ENCODE measurements at regions not wholly inside any gene's neighbourhood (a gene's known extent, or its start where the extent isn't known, plus 50 kb on each side); places are given as distances from the start of the nearest gene placed in this dataset.

- DNase-seq (ENCODE audit: low spot score in 2 of 2), result no peak
- no peaks in the 10 kb centered on the region; the same call in 1 of the 2 replicates for H3K4me1 ChIP-seq
- no peaks in the 10 kb centered on the region for H3K36me3 ChIP-seq (replicated peaks)
- no peak overlapping the region for H3K4me3 ChIP-seq
- H3K27me3 ChIP-seq (ENCODE audit: low read depth), result no peaks in the 10 kb centered on the region
- no peaks in the 10 kb centered on the region for H3K9me3 ChIP-seq
- in situ Hi-C loops (cut with MboI; ENCODE audit: low sequenced_read_pairs), result loop anchor here (10.0 kb wide), 1 partner anchor 172 kb away; the partner anchor contains the start of gene RNASET2
These were observed 155.5 kb upstream of the RPS6KA2 start for GRCh38 chr6:166782520-166782919.

- no peaks in the 10 kb centered on the region for H3K9me3 ChIP-seq
- H3K36me3 ChIP-seq (replicated peaks), result no peaks in the 10 kb centered on the region
- no peak overlapping the region for H3K4me3 ChIP-seq
- H3K27me3 ChIP-seq (ENCODE audit: low read depth), result no peaks in the 10 kb centered on the region
- no peak for DNase-seq (ENCODE audit: low spot score in 2 of 2)
- in situ Hi-C loops (cut with MboI; ENCODE audit: low sequenced_read_pairs), result loop anchor here (10.0 kb wide), 1 partner anchor 173 kb away; the partner anchor contains the start of gene RNASET2
- H3K4me1 ChIP-seq, result no peaks in the 10 kb centered on the region; the same call in 1 of the 2 replicates
These were observed 154.3 kb upstream of the RPS6KA2 start for GRCh38 chr6:166781331-166781730.

- Histone ChIP-seq H3K36me3 (replicated peaks) (no peaks in the 10 kb centered on the region), H3K4me3 (no peak overlapping the region), H3K9me3 (no peaks in the 10 kb centered on the region), H3K4me1 (no peaks in the 10 kb centered on the region; the same call in 1 of the 2 replicates), H3K27me3 (ENCODE audit: low read depth) (no peaks in the 10 kb centered on the region)
- in situ Hi-C loops (cut with MboI; ENCODE audit: low sequenced_read_pairs), result loop anchor here (10.0 kb wide), 2 partner anchors 175 to 355 kb away; partner anchors contain the start of gene RNASET2
- DNase-seq (ENCODE audit: low spot score in 2 of 2), result no peak
These were observed 153.1 kb upstream of the RPS6KA2 start for GRCh38 chr6:166779963-166780683.

- in situ Hi-C loops (cut with MboI; ENCODE audit: low sequenced_read_pairs), result loop anchor here (10.0 kb wide), 1 partner anchor 355 kb away; no protein-coding TSS in a partner anchor
- Histone ChIP-seq H3K4me3 (no peak overlapping the region), H3K36me3 (replicated peaks) (no peaks in the 10 kb centered on the region), H3K4me1 (no peaks in the 10 kb centered on the region; the same call in 1 of the 2 replicates), H3K27me3 (ENCODE audit: low read depth) (no peaks in the 10 kb centered on the region), H3K9me3 (no peaks in the 10 kb centered on the region)
- DNase-seq (ENCODE audit: low spot score in 2 of 2), result no peak
These were observed 152.3 kb upstream of the RPS6KA2 start for GRCh38 chr6:166779381-166779780.

- no peaks in the 10 kb centered on the region for H3K27me3 ChIP-seq (ENCODE audit: low read depth)
- H3K36me3 ChIP-seq (replicated peaks), result no peaks in the 10 kb centered on the region
- no peak overlapping the region for H3K4me3 ChIP-seq
- no peaks in the 10 kb centered on the region for H3K9me3 ChIP-seq
- no peaks in the 10 kb centered on the region; the same call in 1 of the 2 replicates for H3K4me1 ChIP-seq
- in situ Hi-C loops (cut with MboI; ENCODE audit: low sequenced_read_pairs), result loop anchor here (10.0 kb wide), 1 partner anchor 356 kb away; no protein-coding TSS in a partner anchor
- DNase-seq (ENCODE audit: low spot score in 2 of 2), result no peak
These were observed 151.7 kb upstream of the RPS6KA2 start for GRCh38 chr6:166778776-166779175.

- H3K27me3 ChIP-seq (ENCODE audit: low read depth), result no peaks in the 10 kb centered on the region
- H3K4me1 ChIP-seq, result no peaks in the 10 kb centered on the region; the same call in 1 of the 2 replicates
- no peak for DNase-seq (ENCODE audit: low spot score in 2 of 2)
- no peak overlapping the region for H3K4me3 ChIP-seq
- H3K9me3 ChIP-seq, result no peaks in the 10 kb centered on the region
- no peaks in the 10 kb centered on the region for H3K36me3 ChIP-seq (replicated peaks)
- in situ Hi-C loops (cut with MboI; ENCODE audit: low sequenced_read_pairs), result loop anchor here (10.0 kb wide), 1 partner anchor 357 kb away; no protein-coding TSS in a partner anchor
These were observed 151.0 kb upstream of the RPS6KA2 start for GRCh38 chr6:166778046-166778445.

GRCh38 chr6:166777096-166777630, 150.1 kb upstream of the RPS6KA2 start:
- no peak for DNase-seq (ENCODE audit: low spot score in 2 of 2)
- Histone ChIP-seq H3K9me3 (no peaks in the 10 kb centered on the region), H3K27me3 (ENCODE audit: low read depth) (no peaks in the 10 kb centered on the region), H3K4me3 (no peak overlapping the region), H3K4me1 (no peaks in the 10 kb centered on the region; the same call in 1 of the 2 replicates), H3K36me3 (replicated peaks) (no peaks in the 10 kb centered on the region)
- in situ Hi-C loops (cut with MboI; ENCODE audit: low sequenced_read_pairs), result loop anchor here (10.0 kb wide), 1 partner anchor 358 kb away; no protein-coding TSS in a partner anchor

GRCh38 chr6:166776571-166776970, 149.5 kb upstream of the RPS6KA2 start:
- Histone ChIP-seq H3K27me3 (ENCODE audit: low read depth) (no peaks in the 10 kb centered on the region), H3K4me1 (no peaks in the 10 kb centered on the region; the same call in 1 of the 2 replicates), H3K4me3 (no peak overlapping the region), H3K9me3 (no peaks in the 10 kb centered on the region), H3K36me3 (replicated peaks) (no peaks in the 10 kb centered on the region)
- no peak for DNase-seq (ENCODE audit: low spot score in 2 of 2)
- in situ Hi-C loops (cut with MboI; ENCODE audit: low sequenced_read_pairs), result loop anchor here (10.0 kb wide), 1 partner anchor 358 kb away; no protein-coding TSS in a partner anchor

GRCh38 chr6:166775923-166776220, 148.8 kb upstream of the RPS6KA2 start:
- Histone ChIP-seq H3K4me1 (no peaks in the 10 kb centered on the region; the same call in 1 of the 2 replicates), H3K4me3 (no peak overlapping the region), H3K27me3 (ENCODE audit: low read depth) (no peaks in the 10 kb centered on the region), H3K36me3 (replicated peaks) (no peaks in the 10 kb centered on the region), H3K9me3 (no peaks in the 10 kb centered on the region)
- no peak for DNase-seq (ENCODE audit: low spot score in 2 of 2)
- in situ Hi-C loops (cut with MboI; ENCODE audit: low sequenced_read_pairs), result loop anchor here (10.0 kb wide), 1 partner anchor 359 kb away; no protein-coding TSS in a partner anchor

GRCh38 chr6:166775180-166775922, 148.3 kb upstream of the RPS6KA2 start:
- in situ Hi-C loops (cut with MboI; ENCODE audit: low sequenced_read_pairs), result loop anchor here (10.0 kb wide), 1 partner anchor 359 kb away; no protein-coding TSS in a partner anchor
- Histone ChIP-seq H3K4me3 (no peak overlapping the region), H3K4me1 (no peaks in the 10 kb centered on the region), H3K27me3 (ENCODE audit: low read depth) (no peaks in the 10 kb centered on the region), H3K9me3 (no peaks in the 10 kb centered on the region), H3K36me3 (replicated peaks) (no peaks in the 10 kb centered on the region)
- peak; percentile 43 to 73 for DNase-seq (ENCODE audit: low spot score in 2 of 2)

- no peaks in the 10 kb centered on the region for H3K36me3 ChIP-seq (replicated peaks)
- no peak for DNase-seq (ENCODE audit: low spot score in 2 of 2)
- H3K9me3 ChIP-seq, result no peaks in the 10 kb centered on the region
- H3K27me3 ChIP-seq (ENCODE audit: low read depth), result no peaks in the 10 kb centered on the region
- H3K4me3 ChIP-seq, result no peak overlapping the region
- in situ Hi-C loops (cut with MboI; ENCODE audit: low sequenced_read_pairs), result loop anchor here (10.0 kb wide), 1 partner anchor 360 kb away; no protein-coding TSS in a partner anchor
- H3K4me1 ChIP-seq, result no peaks in the 10 kb centered on the region
These were observed 147.7 kb upstream of the RPS6KA2 start for GRCh38 chr6:166774770-166775169.

GRCh38 chr6:166774292-166774691, 147.2 kb upstream of the RPS6KA2 start:
- Histone ChIP-seq H3K27me3 (ENCODE audit: low read depth) (no peaks in the 10 kb centered on the region), H3K4me3 (no peak overlapping the region), H3K4me1 (no peaks in the 10 kb centered on the region), H3K36me3 (replicated peaks) (no peaks in the 10 kb centered on the region), H3K9me3 (no peaks in the 10 kb centered on the region)
- in situ Hi-C loops (cut with MboI; ENCODE audit: low sequenced_read_pairs), result loop anchor here (10.0 kb wide), 1 partner anchor 361 kb away; no protein-coding TSS in a partner anchor
- DNase-seq (ENCODE audit: low spot score in 2 of 2), result no peak

GRCh38 chr6:166772518-166772917, 145.5 kb upstream of the RPS6KA2 start:
- Histone ChIP-seq H3K36me3 (replicated peaks) (no peaks in the 10 kb centered on the region), H3K9me3 (no peaks in the 10 kb centered on the region), H3K4me1 (no peaks in the 10 kb centered on the region), H3K27me3 (ENCODE audit: low read depth) (no peaks in the 10 kb centered on the region), H3K4me3 (no peak overlapping the region)
- in situ Hi-C loops (cut with MboI; ENCODE audit: low sequenced_read_pairs), result loop anchor here (10.0 kb wide), 1 partner anchor 362 kb away; no protein-coding TSS in a partner anchor
- no peak for DNase-seq (ENCODE audit: low spot score in 2 of 2)
